Skeletal muscle satellite cell (primary cell): ENCODE measurements at regions not wholly inside any gene's neighbourhood (a gene's known extent, or its start where the extent isn't known, plus 50 kb on each side); places are given as distances from the start of the nearest gene placed in this dataset.

Experiments
- H3K27me3 ChIP-seq: 2 replicates; pipeline ENCODE4 v1.7.0; 2013; ENCODE audit warnings: low read length; ENCODE audit not compliant: control insufficient read depth, insufficient read depth
- H3K36me3 ChIP-seq: 2 replicates; pipeline ENCODE4 v1.7.0; 2013; ENCODE audit warnings: mild to moderate bottlenecking, control low read depth, low read length; ENCODE audit not compliant: insufficient read depth
- H3K4me1 ChIP-seq: 2 replicates; pipeline ENCODE4 v1.7.0; 2013; ENCODE audit warnings: low read length; ENCODE audit not compliant: control insufficient read depth, insufficient read depth
- H3K4me2 ChIP-seq: 2 replicates; pipeline ENCODE4 v1.7.0; 2013; ENCODE audit warnings: mild to moderate bottlenecking, low read length
- H3K4me3 ChIP-seq: 2 replicates; pipeline ENCODE4 v1.7.0; 2013; ENCODE audit warnings: low read length
- H3K9ac ChIP-seq: 2 replicates; pipeline ENCODE4 v1.7.0; 2013; ENCODE audit warnings: mild to moderate bottlenecking, low read depth, low read length, moderate library complexity
- H3K9me3 ChIP-seq: replicated peaks from 2 replicates; pipeline ENCODE4 v1.7.0; 2013; ENCODE audit warnings: mild to moderate bottlenecking, control low read depth, low read length

DNA sequence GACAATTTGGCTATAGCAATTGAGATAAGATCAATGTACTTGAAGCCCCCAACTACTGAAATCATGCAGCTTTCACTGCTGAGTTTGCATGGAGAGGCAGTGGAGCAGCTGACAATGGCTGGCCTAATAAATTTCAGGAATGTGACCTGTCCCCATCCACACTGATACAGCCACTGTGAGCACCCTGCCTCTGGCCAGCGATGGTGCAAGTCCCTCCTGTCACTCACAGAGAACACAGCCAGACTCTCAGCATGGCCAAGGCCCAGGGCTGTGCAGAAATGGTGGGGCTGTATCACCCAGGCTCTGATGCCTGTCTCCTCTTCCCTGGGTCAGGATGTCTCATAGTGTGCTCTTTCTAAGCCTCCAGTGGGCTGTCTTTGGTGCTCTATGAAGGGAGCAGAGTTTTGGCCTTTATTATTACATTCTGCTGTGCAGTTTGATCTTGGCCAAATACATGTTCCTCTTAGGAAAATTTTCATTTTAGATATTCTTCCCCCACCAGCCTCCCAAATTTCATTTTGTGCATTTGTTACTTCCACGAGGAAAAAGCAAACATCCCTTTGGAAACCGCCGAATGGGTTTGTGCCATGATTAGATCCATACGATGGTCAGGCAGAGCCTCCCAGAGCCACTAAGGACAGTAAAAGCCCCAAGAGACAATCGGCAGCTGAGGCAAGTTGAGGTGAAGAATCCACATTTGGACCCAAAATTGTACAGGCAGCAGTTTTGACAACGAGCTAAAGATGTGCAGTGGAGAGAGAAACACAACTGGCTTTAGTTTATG is 85.1 kb upstream of the WSCD2 start:
- Histone ChIP-seq H3K27me3 (no peaks in the 10 kb centered on the region), H3K4me3 (no peak overlapping the region), H3K36me3 (no peaks in the 10 kb centered on the region), H3K4me1 (no peaks in the 10 kb centered on the region), H3K4me2 (no peak overlapping the region), H3K9me3 (no peaks in the 10 kb centered on the region), H3K9ac (no peak overlapping the region)

DNA sequence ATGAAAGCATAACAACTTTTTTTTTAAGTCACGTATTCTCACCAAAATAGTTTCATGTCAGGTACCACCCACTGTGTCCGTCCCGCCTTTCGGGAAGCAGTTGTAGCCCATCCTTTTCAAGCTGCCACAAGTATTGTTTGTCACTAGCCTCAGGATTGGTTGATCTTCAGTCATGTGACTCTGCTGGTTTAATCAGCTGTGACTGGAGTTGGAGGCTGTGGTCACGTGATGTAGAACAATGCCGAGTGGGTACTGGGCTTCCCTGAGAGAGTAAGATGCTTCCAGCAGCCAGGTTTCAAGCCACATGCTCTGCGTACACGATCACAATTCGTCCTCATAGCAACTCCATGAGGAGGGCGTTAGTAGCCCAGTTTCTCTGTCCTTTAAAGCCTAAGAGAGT is 83.0 kb upstream of the WSCD2 start:
- no peak overlapping the region for H3K4me3 ChIP-seq
- no peaks in the 10 kb centered on the region for H3K27me3 ChIP-seq
- no peaks in the 10 kb centered on the region for H3K4me1 ChIP-seq
- no peaks in the 10 kb centered on the region for H3K9me3 ChIP-seq
- H3K36me3 ChIP-seq, result no peaks in the 10 kb centered on the region
- no peak overlapping the region for H3K4me2 ChIP-seq
- H3K9ac ChIP-seq, result no peak overlapping the region

DNA sequence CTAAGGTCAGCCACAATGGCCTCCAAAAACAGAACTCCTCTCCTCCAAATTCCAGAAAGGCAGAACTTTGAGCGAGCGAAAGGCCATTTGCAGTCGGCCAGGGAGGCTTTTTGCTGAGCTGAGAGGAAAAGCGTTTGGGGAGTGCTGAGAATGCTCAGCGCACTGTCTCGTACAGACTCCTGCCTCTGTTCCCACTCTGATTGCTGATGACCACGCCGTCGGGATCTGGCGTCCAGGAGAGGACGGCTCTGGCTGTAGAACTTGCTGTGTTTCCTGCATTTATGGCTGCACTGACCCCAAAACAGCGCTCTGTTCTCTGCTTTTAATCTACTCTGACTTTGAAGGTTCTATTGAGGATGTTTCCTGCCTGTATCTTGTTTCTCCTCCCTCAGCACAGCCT is 82.4 kb upstream of the WSCD2 start:
- no peaks in the 10 kb centered on the region for H3K4me1 ChIP-seq

DNA sequence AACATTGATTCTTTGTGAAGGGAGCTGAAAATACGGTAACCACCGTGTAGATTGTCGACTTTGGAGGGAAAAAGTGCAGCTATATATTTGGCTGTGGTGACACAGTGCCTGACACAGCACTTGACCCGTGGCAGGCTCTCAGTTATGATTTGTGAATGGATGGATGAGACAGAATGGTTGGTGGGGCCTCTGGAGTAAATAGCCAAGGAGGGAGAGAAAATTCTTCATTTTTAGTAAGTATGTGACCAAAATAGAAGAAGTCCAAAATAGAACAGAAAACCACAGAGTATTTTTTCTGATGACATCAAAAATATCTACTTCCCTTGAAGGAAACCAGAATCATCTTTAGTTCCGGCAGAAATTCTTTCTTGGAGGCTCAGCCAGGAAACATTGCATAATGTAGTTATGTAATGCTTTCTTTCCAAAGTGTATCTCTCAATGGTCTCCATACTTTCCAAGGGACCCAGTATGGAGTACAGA is 82.0 kb upstream of the WSCD2 start:
- H3K9ac ChIP-seq, result no peak overlapping the region
- no peak overlapping the region for H3K4me3 ChIP-seq
- no peak overlapping the region for H3K4me2 ChIP-seq
- H3K27me3 ChIP-seq, result no peaks in the 10 kb centered on the region
- H3K36me3 ChIP-seq, result no peaks in the 10 kb centered on the region
- H3K4me1 ChIP-seq, result no peaks in the 10 kb centered on the region
- no peaks in the 10 kb centered on the region for H3K9me3 ChIP-seq

More for the DNA sequence above, 82.4 kb upstream of the WSCD2 start:
- no peaks in the 10 kb centered on the region for H3K9me3 ChIP-seq
- no peak overlapping the region for H3K9ac ChIP-seq
- no peaks in the 10 kb centered on the region for H3K27me3 ChIP-seq
- no peak overlapping the region for H3K4me3 ChIP-seq
- no peaks in the 10 kb centered on the region for H3K36me3 ChIP-seq
- no peak overlapping the region for H3K4me2 ChIP-seq

DNA sequence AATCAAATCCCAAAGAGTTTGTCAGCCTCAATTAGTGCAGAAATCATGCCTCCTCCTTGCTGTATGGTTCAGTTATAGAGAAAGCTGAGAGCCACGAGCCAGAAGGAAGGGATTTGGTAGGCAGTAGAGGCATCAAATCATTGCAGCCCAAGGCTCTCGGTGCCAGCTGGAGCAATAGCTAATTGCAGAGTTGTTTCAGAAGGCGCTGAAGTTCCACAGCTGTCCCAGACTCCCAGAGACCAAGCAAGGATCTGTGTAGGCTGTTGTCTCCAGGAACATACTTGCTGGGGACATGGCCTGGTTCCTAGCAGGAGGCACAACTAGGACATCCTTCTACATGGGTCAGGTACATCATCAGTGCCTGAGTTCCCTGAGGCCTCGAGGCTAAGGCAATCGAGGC is 80.4 kb upstream of the WSCD2 start:
- H3K9me3 ChIP-seq, result no peaks in the 10 kb centered on the region
- no peak overlapping the region for H3K4me3 ChIP-seq
- H3K27me3 ChIP-seq, result no peaks in the 10 kb centered on the region
- no peak overlapping the region for H3K9ac ChIP-seq
- H3K4me2 ChIP-seq, result no peak overlapping the region
- H3K36me3 ChIP-seq, result no peaks in the 10 kb centered on the region
- H3K4me1 ChIP-seq, result no peaks in the 10 kb centered on the region

DNA sequence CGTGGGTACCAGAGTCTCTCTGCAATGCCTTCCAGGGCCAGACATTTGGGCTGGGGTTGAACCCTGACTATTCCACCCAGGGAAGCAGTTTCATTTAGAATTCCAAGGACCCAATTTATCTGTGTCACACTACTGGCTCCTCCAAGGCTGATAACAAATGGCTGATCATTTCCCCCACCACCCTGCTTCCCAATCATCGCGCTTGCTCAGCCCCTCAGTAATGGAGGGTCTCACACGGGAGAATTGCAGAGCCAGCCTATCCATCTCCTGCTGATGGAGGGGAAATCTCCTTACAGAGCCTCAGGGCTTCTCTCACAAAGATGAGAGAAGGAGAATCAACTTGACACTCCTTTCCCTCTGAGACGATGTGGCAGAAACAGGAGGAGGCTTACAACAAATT is 78.4 kb upstream of the WSCD2 start:
- no peaks in the 10 kb centered on the region for H3K36me3 ChIP-seq
- H3K4me3 ChIP-seq, result no peak overlapping the region
- no peak overlapping the region for H3K4me2 ChIP-seq
- H3K27me3 ChIP-seq, result no peaks in the 10 kb centered on the region
- H3K9me3 ChIP-seq, result no peaks in the 10 kb centered on the region
- H3K9ac ChIP-seq, result no peak overlapping the region
- H3K4me1 ChIP-seq, result no peaks in the 10 kb centered on the region

DNA sequence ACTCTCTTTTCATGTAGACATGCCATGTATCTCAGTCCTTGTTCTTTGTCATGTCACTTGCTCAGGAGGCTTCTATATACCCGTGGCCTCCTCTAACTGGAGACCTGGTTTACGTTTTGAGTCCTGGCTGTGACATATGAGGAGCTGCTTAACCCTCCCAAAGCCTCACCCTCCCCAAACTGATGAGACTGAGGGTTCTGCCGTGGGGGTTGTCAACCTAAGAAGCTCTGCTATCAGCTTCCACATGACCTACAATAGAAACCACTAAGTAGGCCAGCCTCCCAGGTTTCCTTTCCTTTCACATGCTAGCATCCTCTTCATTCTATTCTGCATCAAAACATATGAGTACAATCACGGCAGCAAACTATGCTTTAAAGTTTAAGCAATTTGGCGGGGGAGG is 76.8 kb upstream of the WSCD2 start:
- Histone ChIP-seq H3K9me3 (no peaks in the 10 kb centered on the region), H3K4me2 (no peak overlapping the region), H3K9ac (no peak overlapping the region), H3K4me3 (no peak overlapping the region), H3K36me3 (no peaks in the 10 kb centered on the region), H3K27me3 (no peaks in the 10 kb centered on the region), H3K4me1 (no peaks in the 10 kb centered on the region)

DNA sequence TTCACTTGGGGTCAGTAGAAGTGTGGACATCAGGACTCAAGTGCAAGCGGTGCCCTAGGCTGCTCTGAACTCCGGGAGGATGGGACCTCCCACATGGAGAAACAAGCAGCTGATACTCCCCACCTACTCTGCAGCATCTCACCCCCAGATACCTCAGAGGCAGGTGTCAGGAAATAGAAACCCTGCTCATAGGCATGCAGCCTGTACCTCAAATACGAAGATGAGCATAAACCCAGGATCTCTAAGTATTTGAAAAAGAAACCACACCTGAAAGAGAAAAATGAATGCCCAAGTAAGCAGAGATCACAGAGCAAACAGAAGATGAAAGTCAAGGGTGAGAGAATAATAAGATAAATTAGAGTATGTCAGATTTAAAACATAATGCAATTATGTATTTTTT is 75.6 kb upstream of the WSCD2 start:
- Histone ChIP-seq H3K36me3 (no peaks in the 10 kb centered on the region), H3K4me3 (no peak overlapping the region), H3K9ac (no peak overlapping the region), H3K4me1 (no peaks in the 10 kb centered on the region), H3K4me2 (no peak overlapping the region), H3K9me3 (no peaks in the 10 kb centered on the region), H3K27me3 (no peaks in the 10 kb centered on the region)

DNA sequence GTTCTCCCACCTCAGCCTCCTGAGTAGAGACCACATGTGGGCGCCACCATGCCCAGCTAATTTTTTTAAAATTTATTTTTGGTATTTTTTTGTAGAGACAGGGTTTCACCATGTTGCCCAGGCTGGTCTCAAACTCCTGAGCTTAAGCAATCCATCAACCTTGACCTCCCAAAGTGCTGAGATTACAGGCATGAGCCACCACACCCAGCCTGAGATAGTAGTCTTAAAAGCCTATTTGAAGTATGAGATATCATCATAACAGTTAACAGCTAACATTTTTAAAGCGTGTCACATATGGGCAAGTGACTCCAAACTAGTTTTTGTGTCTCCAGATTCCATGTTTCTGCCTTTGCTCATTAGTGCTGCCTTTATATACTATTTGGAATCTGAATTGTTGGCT is 74.6 kb upstream of the WSCD2 start:
- Histone ChIP-seq H3K36me3 (no peaks in the 10 kb centered on the region), H3K4me2 (no peak overlapping the region), H3K4me3 (no peak overlapping the region), H3K27me3 (no peaks in the 10 kb centered on the region), H3K9ac (no peak overlapping the region), H3K9me3 (no peaks in the 10 kb centered on the region), H3K4me1 (no peaks in the 10 kb centered on the region)

DNA sequence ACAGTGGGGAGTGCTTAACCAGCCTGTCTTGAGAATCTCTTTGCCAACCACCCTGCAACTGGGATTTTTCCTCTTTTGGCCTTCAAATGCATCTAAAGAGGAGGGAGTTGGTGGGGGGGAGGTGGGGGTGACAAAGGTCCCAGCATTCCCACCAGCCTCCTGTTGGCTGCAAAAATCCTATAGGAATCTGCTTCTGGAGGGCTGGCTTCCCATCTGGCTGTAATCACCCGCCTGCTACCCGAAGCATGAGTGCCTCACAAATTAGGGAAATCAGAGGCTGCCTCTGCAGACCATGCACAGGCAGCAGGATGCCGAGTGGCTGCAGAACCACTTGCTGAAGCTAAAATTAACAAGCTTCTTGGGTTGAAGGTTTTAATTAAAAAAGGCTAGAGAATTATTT is 73.9 kb upstream of the WSCD2 start:
- Histone ChIP-seq H3K9ac (no peak overlapping the region), H3K4me3 (no peak overlapping the region), H3K36me3 (no peaks in the 10 kb centered on the region), H3K4me1 (no peaks in the 10 kb centered on the region), H3K9me3 (no peaks in the 10 kb centered on the region), H3K4me2 (no peak overlapping the region), H3K27me3 (no peaks in the 10 kb centered on the region)

DNA sequence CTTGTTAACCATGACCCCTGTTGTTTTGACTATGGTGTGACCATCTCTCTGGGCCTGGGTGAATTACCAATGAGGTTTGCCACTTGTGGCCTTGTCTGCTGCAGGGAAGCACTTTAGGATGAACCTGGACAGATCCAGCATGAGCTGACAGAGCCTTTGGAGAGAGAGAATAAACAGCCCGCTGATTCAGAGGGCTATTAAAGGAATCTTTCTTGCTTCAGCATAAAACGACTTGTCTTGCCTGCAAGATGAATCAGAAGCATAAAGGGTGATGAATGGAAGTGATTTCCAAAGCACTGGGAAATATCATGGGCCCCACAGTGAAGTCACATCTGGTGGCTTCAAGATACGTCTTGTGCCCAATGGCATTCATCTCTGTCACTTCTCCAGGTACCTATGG is 69.0 kb upstream of the WSCD2 start:
- Histone ChIP-seq H3K4me2 (no peak overlapping the region), H3K9ac (no peak overlapping the region), H3K9me3 (no peaks in the 10 kb centered on the region), H3K4me3 (no peak overlapping the region), H3K36me3 (no peaks in the 10 kb centered on the region), H3K27me3 (no peaks in the 10 kb centered on the region), H3K4me1 (no peaks in the 10 kb centered on the region)

DNA sequence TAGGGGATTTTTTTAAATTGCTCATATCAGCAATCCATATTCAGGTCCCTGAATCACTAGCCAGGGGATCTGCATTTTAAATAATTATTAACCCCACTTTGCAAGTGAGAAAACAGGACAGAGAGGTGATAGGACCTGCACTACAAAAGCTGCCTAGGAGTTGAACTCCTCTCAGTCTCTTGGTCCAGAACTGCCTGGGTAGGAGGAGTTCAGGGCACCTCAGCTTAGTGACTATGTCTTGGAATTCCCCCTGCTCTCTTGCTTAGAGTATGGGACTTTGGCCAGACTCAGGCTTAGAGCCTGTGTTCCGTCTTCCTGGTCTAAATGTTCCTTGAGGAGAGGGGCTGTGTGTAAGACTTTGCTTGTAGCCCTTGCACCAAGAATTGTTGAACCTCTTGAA is 68.2 kb upstream of the WSCD2 start:
- Histone ChIP-seq H3K27me3 (no peaks in the 10 kb centered on the region), H3K9me3 (no peaks in the 10 kb centered on the region), H3K9ac (no peak overlapping the region), H3K4me3 (no peak overlapping the region), H3K4me1 (no peaks in the 10 kb centered on the region), H3K36me3 (no peaks in the 10 kb centered on the region), H3K4me2 (no peak overlapping the region)
